HPDE6-E6E7 (cell line): ENCODE measurements at regions not wholly inside any gene's neighbourhood (a gene's known extent, or its start where the extent isn't known, plus 50 kb on each side); places are given as distances from the start of the nearest gene placed in this dataset.
"Not testable (repeated sequence)": the region's sequence is repeated elsewhere in the genome, so short reads cannot be mapped to it uniquely, and the experiment has no call there.

Experiments used
- DNase-seq: peaks from one replicate; pipeline ENCODE4 v3.0.0; 2011; ENCODE audit warnings: missing footprints; ENCODE audit errors: extremely low spot score

DNA sequence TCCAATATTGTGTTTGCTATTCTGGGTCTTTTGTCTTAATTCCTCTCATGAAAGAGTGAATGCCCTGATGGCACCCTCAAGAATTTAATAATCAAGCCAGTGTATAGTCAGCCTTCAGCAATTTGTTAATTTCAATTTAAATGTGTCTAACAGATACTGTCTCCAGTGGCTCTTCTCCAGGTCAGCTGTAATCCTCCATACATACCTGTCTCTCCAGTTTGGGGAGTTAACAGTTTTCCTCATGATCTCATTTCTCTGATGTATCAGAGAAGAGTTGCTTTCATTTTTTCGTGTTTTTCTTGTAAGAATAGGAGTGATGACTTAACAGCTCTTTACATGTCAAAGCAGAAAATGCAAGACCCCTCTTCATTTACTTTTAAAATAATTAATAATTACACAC is 500.3 kb upstream of the RORB start:
- no peak for DNase-seq

DNA sequence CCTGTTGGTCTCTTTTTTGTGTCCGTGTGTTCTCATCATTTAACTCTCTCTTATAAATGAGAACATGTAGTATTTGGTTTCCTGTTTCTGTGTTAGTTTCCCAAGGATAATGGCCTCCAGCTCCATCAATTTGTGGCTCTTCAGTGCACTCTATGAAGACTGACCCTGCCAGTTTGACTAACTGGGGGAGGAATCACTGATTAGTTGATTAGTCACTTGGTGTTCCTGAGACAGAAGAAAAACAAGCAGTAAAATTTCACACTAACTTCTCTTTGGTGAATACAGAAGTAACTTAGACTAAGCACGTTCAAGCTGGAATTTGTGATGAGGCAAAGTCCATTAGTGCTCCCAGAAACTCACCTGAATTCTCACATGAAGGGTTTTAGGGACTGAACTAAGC is 495.8 kb upstream of the RORB start:
- peak; percentile 7 for DNase-seq

DNA sequence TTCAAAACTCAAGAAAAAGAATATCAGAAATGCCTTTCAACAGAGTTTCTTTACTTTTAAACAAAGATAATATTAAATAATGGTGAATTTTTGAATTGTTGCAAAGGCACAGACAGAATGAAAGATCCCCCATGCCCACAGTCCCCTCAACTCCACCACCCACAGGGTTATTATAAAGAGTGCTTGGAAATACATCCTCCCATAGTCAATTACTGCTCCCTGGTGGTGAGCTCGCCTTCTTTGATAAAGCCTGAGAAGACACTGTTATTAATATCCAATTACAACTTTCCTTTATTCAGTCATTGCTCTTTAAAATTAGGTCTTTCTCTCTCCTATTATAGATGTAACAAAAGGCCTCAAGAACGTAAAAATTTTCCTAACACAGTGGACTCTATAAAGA is 490.2 kb upstream of the RORB start:
- DNase-seq = peak; percentile 3

DNA sequence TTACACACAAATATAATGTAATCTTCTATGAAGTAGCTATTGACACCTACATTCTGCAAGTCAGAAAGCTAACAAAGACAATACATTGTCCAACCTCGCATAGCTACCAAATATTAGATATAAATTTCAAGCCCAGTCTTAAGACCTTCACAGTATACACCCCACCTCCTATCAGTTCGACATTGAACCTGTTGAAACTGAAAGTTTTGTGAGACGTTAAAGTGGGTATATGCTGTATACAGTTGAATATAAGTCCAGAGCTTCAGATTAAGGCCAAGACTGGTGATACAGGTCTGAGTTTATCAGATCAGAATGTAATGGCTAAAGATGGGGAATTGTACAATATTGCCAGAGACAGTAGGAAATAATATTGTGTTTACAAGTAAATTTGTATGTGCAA is 489.3 kb upstream of the RORB start:
- DNase-seq = no peak

DNA sequence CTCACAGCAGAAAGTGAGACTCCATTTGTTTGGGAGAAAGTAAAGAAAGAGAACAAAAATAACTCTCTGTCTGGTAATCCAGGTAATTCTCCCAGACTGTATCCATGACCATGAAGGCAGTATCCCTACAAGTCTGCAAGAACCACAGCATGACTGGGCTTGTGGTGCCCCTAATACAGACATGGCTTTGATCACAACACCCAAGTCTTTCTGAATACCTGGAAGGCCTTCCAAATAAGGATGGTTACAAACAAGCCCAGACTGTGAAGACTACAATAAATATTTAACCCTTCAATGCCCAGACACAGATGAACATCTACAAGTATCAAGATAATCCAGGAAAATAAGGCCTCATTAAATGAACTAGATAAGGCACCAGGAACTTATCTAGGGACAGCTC is 481.1 kb upstream of the RORB start:
- no peak for DNase-seq

DNA sequence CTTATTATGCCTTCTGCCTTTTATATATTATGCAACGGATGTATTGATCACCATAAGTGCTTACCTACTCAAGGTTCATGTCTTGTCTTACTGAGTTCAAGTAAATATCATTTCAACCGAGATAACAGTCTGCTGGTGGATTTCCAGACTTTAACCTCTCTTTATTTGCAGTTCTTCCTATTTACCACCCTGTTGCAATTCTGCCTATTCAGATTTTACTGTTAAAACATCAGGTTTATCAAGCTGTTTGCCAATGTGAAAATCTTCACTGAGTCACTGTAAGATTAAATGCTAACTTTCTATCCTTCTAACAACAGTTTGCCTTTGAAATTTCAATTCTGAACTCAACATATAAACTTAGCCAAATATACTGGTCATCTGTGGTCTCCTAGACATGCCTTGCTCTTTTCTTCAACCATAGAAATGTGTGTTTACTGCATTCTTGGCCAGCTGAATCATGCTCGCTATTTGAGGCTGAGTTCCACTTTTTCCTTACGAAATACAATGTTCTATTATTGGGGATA is 471.7 kb upstream of the RORB start:
- DNase-seq = peak; percentile 26

DNA sequence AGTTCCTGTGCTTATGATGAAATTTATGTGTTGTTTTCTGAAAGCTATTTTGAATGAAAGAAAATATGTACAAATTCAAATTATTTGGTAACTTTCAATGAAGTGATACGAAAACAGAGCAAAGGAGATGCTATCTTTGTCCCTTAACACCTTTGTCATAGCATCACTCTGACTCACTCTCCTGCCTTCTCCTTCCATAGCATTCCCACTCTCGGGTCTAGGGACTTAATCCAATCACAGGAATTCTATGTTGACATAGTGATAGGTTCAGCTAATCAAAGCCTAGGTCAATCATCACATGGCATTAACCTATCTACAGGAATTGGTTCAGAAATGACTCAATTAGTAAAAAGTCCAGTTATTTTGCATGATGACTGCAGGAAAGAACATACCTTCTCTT is 464.7 kb upstream of the RORB start:
- DNase-seq = no peak

DNA sequence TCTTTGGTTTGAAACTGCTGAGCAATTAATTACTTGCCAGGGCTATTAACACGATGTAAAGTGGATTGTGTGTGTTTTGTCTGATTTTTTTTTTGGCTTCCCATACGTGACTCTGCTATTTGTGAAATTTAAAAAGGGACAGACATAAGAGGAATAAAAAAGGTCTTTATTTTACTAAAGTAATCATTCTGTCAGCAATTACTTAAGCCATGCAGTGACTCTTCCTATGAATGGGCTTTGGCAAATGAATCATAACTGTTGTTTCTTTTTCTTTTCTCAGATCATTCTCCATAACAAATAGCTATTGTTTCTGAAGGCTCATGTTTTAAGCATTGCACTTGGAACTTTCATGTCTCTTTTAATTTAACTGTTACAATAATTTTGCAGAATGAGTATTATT is 461.3 kb upstream of the RORB start:
- no peak for DNase-seq

DNA sequence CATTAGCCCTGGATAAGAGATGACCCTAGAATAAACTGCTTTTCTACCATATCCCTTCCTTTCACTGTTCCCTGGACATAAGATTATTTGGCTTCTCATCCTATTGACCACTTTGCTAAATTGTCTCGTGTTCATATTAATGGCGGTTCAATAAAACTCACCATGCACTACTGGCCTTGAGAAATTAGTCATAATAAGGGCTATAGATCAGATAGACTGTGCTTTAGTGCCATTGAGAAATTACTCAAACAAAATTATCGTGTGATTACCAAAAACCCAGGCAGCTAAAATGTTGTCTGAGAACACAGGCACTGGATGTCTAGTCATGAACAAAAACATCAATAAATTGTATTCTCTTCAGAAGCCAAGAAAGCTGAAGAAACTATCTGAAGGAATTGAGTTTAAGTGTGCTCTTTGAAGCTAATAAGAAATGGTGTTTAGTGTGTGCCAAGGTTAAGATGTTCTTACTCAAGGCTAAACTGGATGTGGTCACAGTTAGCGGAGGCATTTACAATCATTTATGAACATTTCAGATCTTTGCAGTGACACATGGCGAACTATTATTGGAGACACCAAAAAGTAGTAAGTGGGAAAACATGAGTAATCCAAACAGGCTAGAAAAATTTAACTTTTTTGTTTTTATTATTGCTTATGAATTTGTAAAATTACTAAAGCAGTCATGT is 460.4 kb upstream of the RORB start:
- DNase-seq = no peak

DNA sequence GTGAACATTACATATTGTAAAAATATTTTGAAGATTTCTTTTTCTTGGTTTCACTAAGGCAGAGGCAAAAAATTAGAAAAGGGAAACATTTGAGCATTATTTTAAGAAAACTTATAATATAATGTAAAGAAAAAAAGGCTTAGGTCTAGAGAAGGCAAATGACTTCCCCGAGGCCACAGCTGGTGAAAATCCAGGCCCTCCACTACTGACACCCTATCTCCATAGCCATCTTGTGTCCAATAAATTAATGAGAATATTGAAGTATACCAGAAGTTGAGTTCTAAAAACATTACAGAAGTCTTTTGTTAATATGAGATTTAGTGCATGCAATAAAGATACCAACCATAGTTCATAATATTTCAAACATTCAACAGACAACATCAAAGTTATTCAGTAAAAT is 459.9 kb upstream of the RORB start:
- no peak for DNase-seq

DNA sequence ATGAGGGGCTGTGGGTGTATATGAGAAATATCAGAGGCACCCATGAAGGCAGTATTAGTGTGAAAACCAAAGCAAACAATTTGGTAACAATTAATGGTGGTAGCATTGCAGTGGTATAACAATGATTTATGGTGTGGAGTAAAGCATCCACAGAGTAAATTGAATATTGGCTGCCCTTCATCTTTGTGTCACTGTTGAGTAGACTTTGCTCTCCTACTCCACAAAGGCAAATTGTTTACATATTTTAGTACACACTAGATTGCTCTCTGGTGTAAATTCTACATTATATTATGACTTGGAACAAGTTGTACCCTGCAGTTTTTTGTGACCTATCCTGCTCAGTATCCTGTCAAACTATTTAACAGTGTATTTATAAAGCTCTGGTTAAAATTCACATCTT is 455.5 kb upstream of the RORB start:
- DNase-seq = no peak

DNA sequence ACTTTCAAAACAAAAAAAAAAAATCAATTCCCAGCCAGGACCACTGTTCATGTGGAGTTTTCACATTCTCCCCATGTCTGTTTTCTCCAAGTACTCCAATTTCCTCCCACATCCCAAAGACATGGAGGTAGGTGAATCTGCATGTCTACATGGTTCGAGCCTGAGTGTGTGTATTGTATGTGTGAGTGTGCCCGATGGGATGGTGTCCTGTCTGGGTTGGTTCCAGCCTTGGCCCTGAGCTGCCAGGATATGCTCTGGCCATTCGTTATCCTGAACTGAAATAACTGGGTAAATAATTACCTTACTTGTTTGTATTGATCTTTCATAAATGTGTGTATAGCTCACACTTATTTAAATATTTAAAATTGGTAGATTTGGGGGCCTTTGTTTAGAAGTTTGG is 452.3 kb upstream of the RORB start:
- no peak for DNase-seq

DNA sequence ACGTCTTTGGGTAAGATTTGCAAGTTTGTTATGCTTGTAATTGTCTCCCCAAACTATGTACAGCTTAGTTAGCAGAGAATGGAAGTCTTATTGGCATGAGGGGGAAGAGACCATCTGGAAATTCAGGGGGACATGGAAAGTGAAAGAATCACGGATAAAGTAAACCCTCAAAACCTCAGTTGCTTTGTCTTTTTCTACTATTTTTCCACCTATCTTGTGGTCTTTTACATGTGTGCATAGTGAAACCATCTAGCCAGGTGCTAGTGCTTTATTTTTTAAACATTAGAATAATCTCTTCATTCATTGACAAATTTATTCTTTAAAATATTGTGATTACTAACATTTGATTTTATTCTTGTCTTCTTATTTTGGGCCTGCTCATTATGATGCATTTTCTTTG is 441.1 kb upstream of the RORB start:
- no peak for DNase-seq

DNA sequence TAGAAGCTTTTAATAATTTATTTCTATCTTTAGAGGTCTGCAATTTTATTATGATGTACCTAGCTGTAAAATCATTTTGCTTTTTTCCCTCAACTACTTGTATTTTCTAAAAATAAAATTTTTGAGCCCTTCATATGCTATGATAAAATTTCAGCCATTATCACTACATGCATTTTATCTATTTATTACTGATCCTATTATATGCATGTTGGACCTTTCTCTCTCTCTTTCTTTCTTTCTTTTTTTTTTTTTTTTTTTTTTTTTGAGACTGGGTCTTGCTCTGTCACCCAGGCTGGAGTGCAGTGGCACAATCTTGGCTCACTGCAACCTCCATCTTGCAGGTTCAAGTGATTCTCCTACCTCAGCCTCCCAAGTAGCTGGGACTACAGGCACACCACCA is 440.1 kb upstream of the RORB start:
- not testable (repeated sequence) for DNase-seq

DNA sequence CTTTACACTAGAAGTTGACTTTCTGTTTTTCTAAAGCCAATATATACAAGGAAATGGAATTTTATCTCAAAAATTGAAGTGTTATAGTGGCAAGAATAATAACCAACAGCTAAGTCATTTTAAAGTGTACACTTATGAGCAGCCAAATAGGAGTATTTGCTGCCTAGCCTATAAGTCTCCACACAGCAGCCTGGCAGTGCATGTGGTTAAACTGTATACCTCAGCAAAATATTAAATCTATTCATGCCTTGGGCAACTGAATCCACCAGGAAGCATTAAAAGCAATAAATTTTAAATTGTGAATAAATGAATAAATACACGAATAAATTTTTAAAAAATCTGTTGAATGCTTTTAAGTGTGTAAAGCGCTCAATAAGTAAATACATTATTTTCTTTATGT is 432.4 kb upstream of the RORB start:
- no peak for DNase-seq

DNA sequence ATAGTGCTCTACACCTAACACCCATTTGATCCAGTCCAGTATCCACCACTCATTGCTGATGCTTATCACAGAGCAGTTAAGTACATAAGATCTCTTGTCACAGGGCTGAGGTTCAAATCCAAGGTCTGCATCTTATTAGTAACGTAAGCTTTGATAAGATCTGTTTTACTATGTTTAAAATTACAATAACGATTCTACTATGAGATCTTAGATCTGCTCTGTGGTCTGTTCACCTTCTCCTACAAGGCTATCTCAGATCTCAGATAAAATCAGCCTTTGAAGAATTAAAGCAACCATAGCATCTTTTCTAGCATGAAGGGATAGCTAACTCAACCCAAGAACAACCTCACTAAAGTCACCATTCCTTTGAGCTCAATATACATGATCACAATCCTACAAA is 431.0 kb upstream of the RORB start:
- no peak for DNase-seq

DNA sequence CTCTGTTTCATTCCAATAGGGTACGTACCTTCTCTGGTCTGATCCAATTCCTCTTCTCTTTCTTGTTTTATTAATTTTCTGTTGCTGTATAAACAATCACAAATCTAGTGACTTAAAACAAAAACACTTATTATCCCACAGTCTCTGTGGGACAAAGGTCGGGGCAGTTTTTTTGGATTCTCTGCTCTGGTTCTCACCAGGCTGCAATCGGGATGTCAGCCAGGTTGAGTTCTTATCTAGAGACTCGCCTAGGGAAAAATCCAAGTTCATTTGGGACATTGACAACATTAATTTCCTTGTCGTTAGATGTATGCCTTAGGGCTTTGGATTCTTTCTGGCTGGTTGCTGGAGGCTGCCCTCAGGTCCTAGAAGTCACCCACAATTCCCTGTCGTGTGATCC is 430.5 kb upstream of the RORB start:
- no peak for DNase-seq

DNA sequence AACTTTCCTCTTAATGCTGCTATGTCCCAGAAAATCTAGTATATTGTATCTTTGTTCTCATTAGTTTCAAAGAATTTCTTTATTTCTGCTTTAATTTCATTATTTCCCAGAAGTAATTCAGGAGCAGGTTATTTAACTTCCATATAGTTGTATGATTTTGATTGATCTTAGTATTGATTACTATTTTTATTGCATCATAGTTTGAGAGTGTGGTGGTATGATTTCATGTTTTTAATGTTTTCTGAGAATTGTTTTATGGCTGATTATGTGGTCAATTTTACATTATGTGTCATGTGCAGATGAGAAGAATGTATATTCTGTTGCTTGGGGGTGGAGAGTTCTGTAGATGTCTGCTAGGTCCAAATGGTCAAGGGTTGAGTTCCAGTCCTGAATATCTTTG is 425.6 kb upstream of the RORB start:
- DNase-seq = no peak

DNA sequence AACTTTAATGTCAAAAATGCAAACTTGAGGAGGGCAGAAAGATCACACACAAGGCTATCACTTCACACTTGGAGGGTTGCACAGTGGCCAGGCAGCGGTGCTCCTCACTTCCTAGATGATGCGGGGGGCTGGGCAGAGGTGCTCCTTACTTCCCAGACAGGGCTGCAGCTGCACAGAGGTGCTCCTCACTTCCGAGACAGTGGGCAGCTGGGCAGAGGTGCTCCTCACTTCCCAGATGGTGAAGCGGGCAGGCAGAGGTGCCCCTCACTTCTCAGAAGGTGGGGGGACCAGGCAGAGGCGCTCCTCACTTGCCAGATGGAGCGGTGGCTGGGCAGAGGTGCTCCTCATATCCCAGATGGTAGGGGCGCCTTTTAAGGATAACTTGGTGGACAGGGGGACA is 423.2 kb upstream of the RORB start:
- no peak for DNase-seq

DNA sequence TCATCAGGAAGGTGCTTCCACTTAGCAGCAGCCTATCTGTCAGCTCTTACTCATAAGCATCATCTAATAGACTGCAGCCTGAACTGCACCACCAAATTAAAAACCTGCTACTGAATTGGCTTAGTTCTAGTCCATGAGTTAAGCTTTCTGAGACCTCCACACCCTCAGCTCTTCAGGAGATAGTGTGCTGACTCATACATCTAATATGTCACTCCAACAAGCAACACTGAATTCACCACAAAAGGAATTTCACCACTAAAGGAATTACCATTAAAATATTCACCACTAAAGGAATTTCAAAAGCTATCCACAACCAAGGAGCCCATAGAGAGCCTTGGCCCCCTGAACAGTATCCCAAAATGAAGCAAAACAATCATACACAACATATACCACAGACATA is 418.5 kb upstream of the RORB start:
- DNase-seq = peak; percentile 23

DNA sequence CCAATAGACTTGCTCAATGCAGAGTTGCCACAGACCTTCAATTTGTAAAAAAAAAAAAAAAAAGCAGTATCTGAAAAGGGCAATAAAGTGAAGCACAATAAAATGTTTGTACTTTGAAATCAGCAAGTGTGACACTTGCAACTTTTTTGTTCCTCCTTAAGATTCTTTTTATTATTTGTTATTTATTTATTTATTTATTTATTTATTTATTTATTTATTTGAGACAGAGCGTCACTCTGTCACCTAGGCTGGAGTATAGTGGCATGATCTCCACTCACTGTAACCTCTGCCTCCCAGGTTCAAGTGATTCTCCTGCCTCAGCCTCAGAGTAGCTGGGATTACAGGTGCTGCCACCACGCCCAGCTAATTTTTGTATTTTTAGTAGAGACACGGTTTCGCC is 416.5 kb upstream of the RORB start:
- DNase-seq = not testable (repeated sequence)

DNA sequence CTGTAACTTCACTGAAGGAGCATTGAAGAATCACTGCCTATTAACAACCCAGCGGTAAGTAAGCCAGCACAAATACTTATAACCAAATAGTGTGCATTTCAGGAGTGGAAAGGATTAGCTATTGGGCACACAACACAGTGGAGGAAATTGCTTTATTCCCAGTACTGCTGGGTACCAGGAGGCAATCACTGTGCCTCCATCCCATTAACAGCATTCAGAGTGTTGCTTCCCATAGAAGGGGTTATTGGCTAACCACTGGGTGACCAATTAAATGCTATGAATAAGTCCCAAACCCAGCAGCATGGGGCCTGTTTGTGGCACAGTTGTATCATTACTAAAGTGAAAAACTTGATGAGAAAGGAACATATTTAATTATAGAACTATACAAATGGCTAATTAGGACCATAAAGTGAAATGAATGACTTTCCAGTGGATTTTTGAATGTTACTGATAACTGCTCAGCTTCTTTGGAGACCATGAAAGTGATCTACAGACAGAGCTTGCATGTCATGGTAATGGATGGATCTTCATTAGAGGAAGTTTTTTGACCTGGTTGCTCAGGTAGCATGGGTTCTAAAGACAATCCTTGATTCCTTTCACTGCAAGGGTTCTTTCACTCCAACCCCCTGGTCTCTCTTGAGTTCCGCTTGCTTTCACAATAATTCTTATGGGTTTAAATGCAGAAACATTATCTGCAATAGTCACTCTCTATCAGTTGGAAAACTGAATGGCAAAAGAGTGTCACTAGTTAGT is 413.3 kb upstream of the RORB start:
- no peak for DNase-seq

DNA sequence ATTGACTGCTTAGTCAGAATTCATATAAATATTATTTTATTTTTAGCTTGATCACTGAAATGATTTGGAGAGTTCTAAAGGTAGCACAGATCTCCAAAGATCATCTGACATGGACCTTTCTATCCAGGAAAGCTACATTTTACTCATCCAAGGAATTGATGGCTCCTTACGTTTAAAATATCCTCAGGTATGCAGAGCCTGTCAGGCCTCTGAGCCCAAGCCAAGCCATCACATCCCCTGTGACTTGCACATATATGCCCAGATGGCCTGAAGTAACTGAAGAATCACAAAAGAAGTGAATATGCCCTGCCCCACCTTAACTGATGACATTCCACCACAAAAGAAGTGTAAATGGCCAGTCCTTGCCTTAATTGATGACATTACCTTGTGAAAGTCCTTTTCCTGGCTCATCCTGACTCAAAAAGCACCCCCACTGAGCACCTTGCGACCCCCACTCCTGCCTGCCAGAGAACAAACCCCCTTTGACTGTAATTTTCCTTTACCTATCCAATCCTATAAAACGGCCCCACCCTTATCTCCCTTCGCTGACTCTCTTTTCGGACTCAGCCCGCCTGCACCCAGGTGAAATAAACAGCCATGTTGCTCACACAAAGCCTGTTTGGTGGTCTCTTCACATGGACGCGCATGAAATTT is 411.6 kb upstream of the RORB start:
- not testable (repeated sequence) for DNase-seq
